GM13977 (cell line): ENCODE measurements at regions not wholly inside any gene's neighbourhood (a gene's known extent, or its start where the extent isn't known, plus 50 kb on each side); places are given as distances from the start of the nearest gene placed in this dataset.

ENCODE experiments used
- DNase-seq: peaks from one replicate; pipeline ENCODE4 v3.0.0; 2012; ENCODE audit warnings: low spot score
- in situ Hi-C: fragments of 300-500 bp; cut with MboI; formaldehyde crosslinking; loops from one replicate; pipeline ENCODE4 v1.12.0; 2022; ENCODE audit warnings: low sequenced_read_pairs, low pct_unique_long_range_greater_than_20kb, mixed read lengths, inconsistent platforms; ENCODE audit not compliant: unreplicated experiment
- TF ChIP-seq, protein P1 (sequence below): IDR thresholded peaks from 2 replicates; pipeline ENCODE4 v1.5.1; 2012; ENCODE audit warnings: mild to moderate bottlenecking, control low read depth; ENCODE audit not compliant: insufficient read depth; ENCODE audit errors: extremely low read depth, missing control alignments

DNA sequence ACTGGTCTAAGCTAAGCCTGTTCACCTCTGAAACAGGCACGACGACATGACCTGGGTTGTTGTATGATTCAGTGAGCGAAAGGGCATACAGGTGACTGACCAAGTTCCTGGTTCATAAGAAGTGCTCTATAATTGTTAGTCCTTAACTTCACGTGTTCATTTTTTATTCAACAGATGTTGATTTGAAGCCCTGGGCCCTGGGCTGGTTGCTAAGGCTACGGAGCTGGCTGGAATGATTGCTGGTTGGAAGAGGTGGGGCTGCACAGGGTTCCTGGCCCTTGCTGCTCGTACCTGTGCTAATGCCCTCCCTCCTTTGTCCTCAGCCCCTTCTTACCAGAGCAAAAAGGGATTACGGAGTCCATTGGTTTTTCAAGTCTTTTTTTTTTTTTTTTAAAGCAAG lies 111.3 kb upstream of the CSF3R start:
- no peak for DNase-seq
- in situ Hi-C loops = no loop called here
- TF ChIP-seq, protein P1, sequence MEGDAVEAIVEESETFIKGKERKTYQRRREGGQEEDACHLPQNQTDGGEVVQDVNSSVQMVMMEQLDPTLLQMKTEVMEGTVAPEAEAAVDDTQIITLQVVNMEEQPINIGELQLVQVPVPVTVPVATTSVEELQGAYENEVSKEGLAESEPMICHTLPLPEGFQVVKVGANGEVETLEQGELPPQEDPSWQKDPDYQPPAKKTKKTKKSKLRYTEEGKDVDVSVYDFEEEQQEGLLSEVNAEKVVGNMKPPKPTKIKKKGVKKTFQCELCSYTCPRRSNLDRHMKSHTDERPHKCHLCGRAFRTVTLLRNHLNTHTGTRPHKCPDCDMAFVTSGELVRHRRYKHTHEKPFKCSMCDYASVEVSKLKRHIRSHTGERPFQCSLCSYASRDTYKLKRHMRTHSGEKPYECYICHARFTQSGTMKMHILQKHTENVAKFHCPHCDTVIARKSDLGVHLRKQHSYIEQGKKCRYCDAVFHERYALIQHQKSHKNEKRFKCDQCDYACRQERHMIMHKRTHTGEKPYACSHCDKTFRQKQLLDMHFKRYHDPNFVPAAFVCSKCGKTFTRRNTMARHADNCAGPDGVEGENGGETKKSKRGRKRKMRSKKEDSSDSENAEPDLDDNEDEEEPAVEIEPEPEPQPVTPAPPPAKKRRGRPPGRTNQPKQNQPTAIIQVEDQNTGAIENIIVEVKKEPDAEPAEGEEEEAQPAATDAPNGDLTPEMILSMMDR = no peak

- in situ Hi-C loops = no loop called here
- DNase-seq = no peak
- TF ChIP-seq, protein P1 = no peak
Observed at GRCh38 chr1:36591278-36591677, 108.6 kb upstream of the CSF3R start.

DNA sequence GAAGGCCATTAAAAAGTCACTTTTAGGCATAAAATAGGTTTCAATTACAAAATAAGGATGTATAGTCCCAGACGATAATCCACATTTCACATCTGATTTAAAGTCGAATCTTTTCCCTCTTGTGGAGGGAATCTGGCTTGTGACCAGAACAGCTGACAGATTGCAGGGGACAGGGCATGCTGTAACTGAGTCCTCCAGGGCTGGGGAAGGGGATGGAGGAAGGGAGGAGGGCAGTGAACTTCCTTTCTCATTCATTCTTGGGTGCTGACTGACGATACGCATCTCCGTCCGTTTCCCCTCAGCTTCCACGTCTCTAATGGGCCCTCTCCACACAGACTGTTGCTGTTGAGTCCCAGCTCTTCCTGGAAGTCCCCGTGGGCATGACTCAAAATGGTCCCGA lies 108.1 kb upstream of the CSF3R start:
- DNase-seq = no peak
- TF ChIP-seq, protein P1 = no peak
- in situ Hi-C loops = no loop called here

- TF ChIP-seq, protein P1 = no peak
- in situ Hi-C loops = no loop called here
Observed at GRCh38 chr1:36590264-36590663, 107.6 kb upstream of the CSF3R start.

GRCh38 chr1:36588972-36589371 lies 106.3 kb upstream of the CSF3R start:
- in situ Hi-C loops = no loop called here
- TF ChIP-seq, protein P1 = no peak
- no peak for DNase-seq

More at GRCh38 chr1:36590264-36590663, 107.6 kb upstream of the CSF3R start:
- no peak for DNase-seq

- in situ Hi-C loops = no loop called here
- DNase-seq = no peak
- TF ChIP-seq, protein P1 = no peak
Observed at GRCh38 chr1:36585569-36586548, 103.1 kb upstream of the CSF3R start.
